Activated CD4-positive, CD25-positive, alpha-beta regulatory T cell treated with anti-CD3 and anti-CD28 coated beads, Interleukin-2, amount 50 U/mL, for 16 hours (primary cell): ENCODE measurements at regions not wholly inside any gene's neighbourhood (a gene's known extent, or its start where the extent isn't known, plus 50 kb on each side); places are given as distances from the start of the nearest gene placed in this dataset.

Experiments used
- DNase-seq: peaks from one replicate; pipeline ENCODE4 v3.0.0-alpha.2; 2020; ENCODE audit warnings: low read depth, low spot score

DNA sequence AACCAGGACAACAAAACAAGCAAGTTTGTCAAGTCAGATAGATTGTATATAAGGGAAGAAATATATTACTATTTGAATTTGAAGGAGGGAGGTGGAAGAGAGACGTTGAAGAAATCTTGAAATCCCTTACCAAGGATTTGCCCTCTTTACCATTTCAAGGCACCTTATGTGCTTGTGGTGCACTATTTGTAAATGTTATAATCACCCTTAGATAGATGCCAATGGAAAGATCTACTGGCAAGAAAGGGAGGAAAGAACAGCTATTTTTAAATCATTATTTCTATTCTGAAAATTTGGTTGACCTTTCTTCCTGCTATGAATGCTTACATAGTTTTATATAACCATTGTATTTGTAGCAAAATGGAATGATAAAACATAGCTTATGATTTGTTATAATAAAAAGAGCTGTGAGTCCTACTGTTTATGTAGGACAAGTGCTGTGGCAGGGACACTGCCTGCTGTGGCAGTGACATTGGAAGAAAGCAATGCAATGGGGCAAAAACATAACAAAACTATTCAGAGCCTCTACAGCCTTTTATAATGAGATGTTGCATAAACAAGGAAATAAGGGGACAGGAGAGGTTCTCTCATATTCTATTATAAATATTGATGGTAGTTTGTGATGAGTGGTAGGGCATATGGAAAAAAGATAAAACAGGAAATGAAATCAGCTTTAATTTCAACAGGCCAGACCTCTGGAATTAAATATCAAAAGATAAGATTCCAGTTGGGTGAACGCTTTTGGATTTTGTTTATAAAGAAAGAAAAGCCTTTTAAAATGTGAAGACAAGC is 1145.2 kb upstream of the GJE1 start:
- no peak for DNase-seq

GRCh38 chr6:140985679-140986275 is 1146.9 kb upstream of the GJE1 start:
- DNase-seq: no peak

- no peak for DNase-seq
Measured at GRCh38 chr6:140980265-140980887, 1152.3 kb upstream of the GJE1 start.

- DNase-seq: no peak
Measured at GRCh38 chr6:140979642-140980091, 1153.1 kb upstream of the GJE1 start.

- DNase-seq: no peak
Measured at GRCh38 chr6:140977403-140977802, 1155.3 kb upstream of the GJE1 start.

GRCh38 chr6:140976806-140977205 is 1155.9 kb upstream of the GJE1 start:
- no peak for DNase-seq

DNA sequence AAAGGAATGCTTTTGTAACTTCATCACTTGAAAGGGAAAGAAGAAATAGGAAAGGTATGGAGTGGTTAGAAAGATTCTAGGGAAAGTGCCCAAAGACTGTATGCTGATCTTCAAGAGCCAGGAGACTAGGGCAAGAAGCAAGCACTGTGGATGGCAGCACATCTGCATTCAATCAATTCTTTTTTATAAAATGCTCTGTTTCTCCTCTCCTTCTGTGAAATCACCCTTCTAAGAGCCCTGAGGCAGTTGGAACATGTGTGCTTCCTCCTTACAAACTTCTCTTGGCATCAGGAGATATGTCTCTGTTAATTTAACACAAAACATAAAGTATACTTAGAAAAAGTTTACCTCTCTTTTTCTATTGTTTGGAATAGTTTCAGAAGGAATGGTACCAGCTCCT is 1162.2 kb upstream of the GJE1 start:
- DNase-seq: no peak

- no peak for DNase-seq
Measured at GRCh38 chr6:140968062-140968461, 1164.7 kb upstream of the GJE1 start.

- DNase-seq: no peak
Measured at GRCh38 chr6:140966676-140967075, 1166.0 kb upstream of the GJE1 start.

DNA sequence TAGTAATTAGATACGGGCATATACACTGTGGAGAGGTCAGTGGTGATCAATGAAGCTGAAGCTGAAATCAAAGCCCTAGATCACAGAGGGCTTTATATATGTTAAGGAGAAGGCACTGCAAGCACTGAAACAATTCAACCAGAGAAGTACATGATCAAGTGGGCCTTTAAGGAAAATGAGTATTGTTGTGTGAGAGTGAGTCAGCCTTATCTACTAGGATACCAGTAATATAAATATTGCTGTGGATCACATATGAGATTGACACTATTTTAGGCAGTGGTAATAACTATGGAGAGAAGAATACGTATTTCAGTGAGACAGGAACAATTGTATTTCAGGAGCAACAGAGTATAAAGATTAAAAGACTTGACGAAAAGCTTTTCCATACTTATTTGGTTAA is 1172.2 kb upstream of the GJE1 start:
- DNase-seq: no peak

DNA sequence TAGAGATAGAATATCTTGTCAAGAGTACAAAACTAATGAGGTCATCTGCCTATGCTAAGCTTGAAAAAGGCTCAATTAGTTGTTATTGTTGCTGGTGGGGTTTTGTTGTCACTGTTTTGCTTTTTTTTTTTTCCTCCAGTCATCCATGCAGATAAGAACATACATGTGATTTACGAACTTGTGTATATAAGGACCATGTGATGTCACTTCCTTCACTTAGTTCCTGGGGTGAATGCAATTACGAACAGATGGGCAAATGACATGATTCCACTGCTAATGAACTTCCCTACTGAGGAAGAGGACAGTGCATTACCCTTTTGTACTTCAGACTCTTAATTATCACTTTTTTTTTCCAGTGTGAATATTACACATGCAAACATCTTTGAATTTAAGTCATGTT is 1175.3 kb upstream of the GJE1 start:
- no peak for DNase-seq

GRCh38 chr6:140956571-140957369 is 1176.0 kb upstream of the GJE1 start:
- no peak for DNase-seq

- DNase-seq: no peak
Measured at GRCh38 chr6:140940251-140940925, 1192.3 kb upstream of the GJE1 start.

GRCh38 chr6:140932909-140933308 is 1199.8 kb upstream of the GJE1 start:
- DNase-seq: no peak

GRCh38 chr6:140931581-140931980 is 1201.1 kb upstream of the GJE1 start:
- no peak for DNase-seq

- DNase-seq: no peak
Measured at GRCh38 chr6:140929121-140929520, 1203.6 kb upstream of the GJE1 start.

DNA sequence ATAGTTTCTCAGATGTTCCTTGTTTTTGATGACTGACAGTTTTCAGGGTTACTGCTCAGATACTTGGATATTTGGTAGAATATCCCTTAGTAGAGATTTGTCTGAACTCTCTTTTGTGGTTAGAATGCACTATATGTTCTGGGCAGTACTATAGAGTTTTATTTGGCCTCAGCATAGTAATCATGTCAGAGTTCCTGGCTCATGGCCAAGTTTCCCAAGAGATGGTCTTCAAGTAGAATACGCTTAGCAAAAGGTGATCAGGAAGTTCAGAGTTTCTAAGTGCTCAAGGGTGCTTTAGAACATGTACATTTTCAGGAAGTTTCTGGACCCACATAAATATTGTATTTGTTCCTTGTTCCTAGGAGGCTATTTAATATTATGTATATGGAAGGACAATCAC is 1209.7 kb upstream of the GJE1 start:
- DNase-seq: no peak

GRCh38 chr6:140921366-140922226 is 1211.1 kb upstream of the GJE1 start:
- DNase-seq: no peak

GRCh38 chr6:140917911-140918310 is 1214.8 kb upstream of the GJE1 start:
- DNase-seq: no peak

DNA sequence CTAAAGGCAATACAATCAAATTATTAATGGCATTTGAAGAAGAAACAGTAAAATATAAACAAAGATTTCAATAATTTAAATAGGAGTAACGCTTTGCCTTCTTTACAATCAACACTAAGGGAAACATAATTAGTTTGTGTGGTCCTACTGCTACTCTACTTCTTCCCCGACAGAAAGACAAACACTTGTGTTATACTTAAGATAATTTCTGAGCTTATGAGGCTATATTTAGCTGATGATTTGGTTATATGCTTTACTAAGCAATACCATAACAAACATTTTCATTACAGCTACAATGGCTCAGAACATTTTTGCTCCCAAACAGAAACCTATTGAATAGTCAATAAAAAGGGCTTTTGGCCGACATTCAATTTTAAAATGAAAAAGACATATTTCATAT is 1217.2 kb upstream of the GJE1 start:
- DNase-seq: no peak

DNA sequence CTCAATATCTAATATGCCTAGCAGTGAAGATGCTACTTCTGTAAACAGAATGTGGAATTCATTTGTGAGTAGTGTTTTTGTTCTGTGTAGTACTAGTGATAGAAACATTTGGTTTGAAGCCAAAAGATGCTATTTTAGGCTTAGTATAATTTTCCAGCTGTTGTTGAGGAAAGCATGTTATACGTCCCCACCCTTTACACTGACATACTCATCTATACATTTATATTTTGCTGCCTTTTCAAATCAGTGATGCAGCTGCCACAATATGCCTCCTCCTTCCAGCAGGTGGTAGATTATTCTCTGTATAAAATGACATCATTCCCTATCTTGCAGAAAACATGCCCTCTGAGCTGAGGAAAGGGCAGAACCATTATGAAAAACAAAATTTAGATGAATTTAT is 1217.6 kb upstream of the GJE1 start:
- no peak for DNase-seq
